22Rv1 (cell line): ENCODE measurements at regions not wholly inside any gene's neighbourhood (a gene's known extent, or its start where the extent isn't known, plus 50 kb on each side); places are given as distances from the start of the nearest gene placed in this dataset.
"Not testable (repeated sequence)": the region's sequence is repeated elsewhere in the genome, so short reads cannot be mapped to it uniquely, and the experiment has no call there.

Experiments used
- H3K27ac ChIP-seq: fragments of 450-650 bp; 2 replicates; pipeline ENCODE4 v1.5.1; 2017
- ZFX ChIP-seq: fragments of 450-650 bp; IDR thresholded peaks from 2 replicates; pipeline ENCODE4 v1.6.1; 2017; ENCODE audit warnings: antibody characterized with exemption, borderline replicate concordance
- TF ChIP-seq, protein P1 (sequence below): fragments of 450-650 bp; IDR thresholded peaks from 2 replicates; pipeline ENCODE4 v1.5.1; 2017; ENCODE audit warnings: mild to moderate bottlenecking

DNA sequence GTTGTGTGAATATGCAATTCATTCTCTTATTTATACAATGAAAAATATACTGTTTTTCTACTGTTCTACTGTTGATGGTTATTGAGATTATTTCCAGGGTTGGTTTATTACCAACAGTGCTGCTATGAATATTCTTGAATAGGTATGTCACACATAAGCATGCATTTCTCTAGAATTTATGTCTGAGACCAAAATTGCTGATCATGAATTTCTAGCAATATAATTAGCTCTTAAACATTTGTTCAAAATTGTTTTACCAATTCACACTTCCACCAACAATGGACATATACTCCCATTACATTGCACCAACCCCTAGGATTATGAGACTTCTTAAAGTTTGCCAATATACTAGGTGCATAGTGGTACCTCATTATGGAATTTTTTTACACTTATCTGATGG lies 164.1 kb upstream of the KCNQ5 start:
- no peak overlapping the region for H3K27ac ChIP-seq
- TF ChIP-seq ZFX: no peak
- TF ChIP-seq, protein P1, sequence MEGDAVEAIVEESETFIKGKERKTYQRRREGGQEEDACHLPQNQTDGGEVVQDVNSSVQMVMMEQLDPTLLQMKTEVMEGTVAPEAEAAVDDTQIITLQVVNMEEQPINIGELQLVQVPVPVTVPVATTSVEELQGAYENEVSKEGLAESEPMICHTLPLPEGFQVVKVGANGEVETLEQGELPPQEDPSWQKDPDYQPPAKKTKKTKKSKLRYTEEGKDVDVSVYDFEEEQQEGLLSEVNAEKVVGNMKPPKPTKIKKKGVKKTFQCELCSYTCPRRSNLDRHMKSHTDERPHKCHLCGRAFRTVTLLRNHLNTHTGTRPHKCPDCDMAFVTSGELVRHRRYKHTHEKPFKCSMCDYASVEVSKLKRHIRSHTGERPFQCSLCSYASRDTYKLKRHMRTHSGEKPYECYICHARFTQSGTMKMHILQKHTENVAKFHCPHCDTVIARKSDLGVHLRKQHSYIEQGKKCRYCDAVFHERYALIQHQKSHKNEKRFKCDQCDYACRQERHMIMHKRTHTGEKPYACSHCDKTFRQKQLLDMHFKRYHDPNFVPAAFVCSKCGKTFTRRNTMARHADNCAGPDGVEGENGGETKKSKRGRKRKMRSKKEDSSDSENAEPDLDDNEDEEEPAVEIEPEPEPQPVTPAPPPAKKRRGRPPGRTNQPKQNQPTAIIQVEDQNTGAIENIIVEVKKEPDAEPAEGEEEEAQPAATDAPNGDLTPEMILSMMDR: no peak

GRCh38 chr6:72458521-72458920 lies 163.3 kb upstream of the KCNQ5 start:
- no peak for TF ChIP-seq ZFX
- TF ChIP-seq, protein P1: no peak
- H3K27ac ChIP-seq: no peak overlapping the region

- TF ChIP-seq, protein P1: no peak
- TF ChIP-seq ZFX: no peak
- no peak overlapping the region for H3K27ac ChIP-seq
Observed at GRCh38 chr6:72461144-72461543, 160.7 kb upstream of the KCNQ5 start.

DNA sequence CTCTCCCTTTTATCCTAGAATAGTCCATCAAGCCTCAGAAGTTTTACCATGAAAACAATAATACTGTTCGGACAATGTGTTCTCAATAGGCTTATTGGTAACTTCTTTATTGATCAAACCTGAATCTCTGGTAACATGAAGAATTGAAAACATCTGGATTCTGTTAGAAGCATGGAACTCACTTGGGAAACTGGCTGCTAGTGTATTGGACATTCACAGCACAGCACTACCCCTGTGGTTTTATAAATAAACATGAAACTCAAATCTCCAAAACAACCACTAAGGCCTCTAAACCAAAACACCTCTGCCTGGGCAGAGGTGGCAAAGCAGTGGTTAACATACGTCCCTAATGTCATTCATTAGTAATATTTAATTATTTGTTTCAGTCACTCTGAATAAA lies 157.6 kb upstream of the KCNQ5 start:
- TF ChIP-seq, protein P1: no peak
- TF ChIP-seq ZFX: no peak
- no peak overlapping the region for H3K27ac ChIP-seq

- TF ChIP-seq, protein P1: no peak
- TF ChIP-seq ZFX: no peak
Observed at GRCh38 chr6:72464791-72465691, 156.8 kb upstream of the KCNQ5 start.

GRCh38 chr6:72466471-72466870 lies 155.4 kb upstream of the KCNQ5 start:
- TF ChIP-seq ZFX: no peak
- TF ChIP-seq, protein P1: no peak

More at GRCh38 chr6:72464791-72465691, 156.8 kb upstream of the KCNQ5 start:
- no peak overlapping the region for H3K27ac ChIP-seq

GRCh38 chr6:72466971-72467566 lies 154.8 kb upstream of the KCNQ5 start:
- no peak overlapping the region for H3K27ac ChIP-seq
- TF ChIP-seq ZFX: no peak
- TF ChIP-seq, protein P1: no peak

More at GRCh38 chr6:72466471-72466870, 155.4 kb upstream of the KCNQ5 start:
- H3K27ac ChIP-seq: no peak overlapping the region

GRCh38 chr6:72469406-72469983 lies 152.4 kb upstream of the KCNQ5 start:
- not testable (repeated sequence) for H3K27ac ChIP-seq
